OCI-LY7 (cell line): ENCODE measurements at regions not wholly inside any gene's neighbourhood (a gene's known extent, or its start where the extent isn't known, plus 50 kb on each side); places are given as distances from the start of the nearest gene placed in this dataset.

Experiments
- BruUV-seq: library from RNA; stranded (reverse); fragments of 400-500 nt; replicated peaks from 2 replicates; lab custom pipeline; 2021; lab: Mats Ljungman, UMichigan
- CTCF ChIA-PET: fragments of 300-600 bp; sonication (Branson Sonifier 250); formaldehyde crosslinking; loops from one replicate; lab custom pipeline; 2022; ENCODE audit warnings: antibody characterized with exemption; ENCODE audit not compliant: unreplicated experiment; lab: Charles Lee
- POLR2A ChIA-PET: fragments of 300-600 bp; sonication (Branson Sonifier 250); formaldehyde crosslinking; loops from one replicate; lab custom pipeline; 2022; ENCODE audit warnings: antibody characterized with exemption; lab: Charles Lee
- DNase-seq: peaks from one replicate; pipeline ENCODE4 v3.0.0-alpha.2; 2015; ENCODE audit warnings: low spot score
- H2AFZ ChIP-seq: fragments of 200-600 bp; sonication (generic), shearing (Covaris generic); 2 replicates; pipeline ENCODE4 v1.6.1; 2014; ENCODE audit warnings: mild to moderate bottlenecking, antibody characterized with exemption, low read length, moderate library complexity
- H3K27ac ChIP-seq: fragments of 200-600 bp; sonication (generic); 2 replicates; pipeline ENCODE4 v1.5.1; 2014; ENCODE audit warnings: mixed run types, low read depth, mild to moderate bottlenecking, moderate library complexity, low read length, inconsistent platforms; ENCODE audit not compliant: poor library complexity, severe bottlenecking
- H3K36me3 ChIP-seq: fragments of 200-600 bp; sonication (generic); 2 replicates; pipeline ENCODE4 v1.6.1; 2014; ENCODE audit warnings: mild to moderate bottlenecking, antibody characterized with exemption, low read length, moderate library complexity, mixed read lengths; ENCODE audit not compliant: insufficient read depth
- H3K4me1 ChIP-seq: fragments of 200-600 bp; sonication (generic); 2 replicates; pipeline ENCODE4 v1.5.1; 2014; ENCODE audit warnings: mild to moderate bottlenecking, low read length; ENCODE audit not compliant: insufficient read depth, poor library complexity, severe bottlenecking
- H3K4me2 ChIP-seq: fragments of 200-600 bp; sonication (generic); 2 replicates; pipeline ENCODE4 v1.6.1; 2014; ENCODE audit warnings: mild to moderate bottlenecking, low read length
- H3K4me3 ChIP-seq: fragments of 200-600 bp; sonication (generic); 2 replicates; pipeline ENCODE4 v1.5.1; 2014; ENCODE audit warnings: mild to moderate bottlenecking, low read depth, low read length; ENCODE audit not compliant: poor library complexity, severe bottlenecking
- H3K79me2 ChIP-seq: fragments of 200-600 bp; sonication (generic); 2 replicates; pipeline ENCODE4 v1.6.1; 2016; ENCODE audit warnings: low read depth, mild to moderate bottlenecking, low read length, moderate library complexity, mixed read lengths; ENCODE audit not compliant: insufficient read depth
- H3K9me2 ChIP-seq: fragments of 200-600 bp; sonication (generic); 2 replicates; pipeline ENCODE4 v1.6.1; 2016; ENCODE audit warnings: mild to moderate bottlenecking, low read length, mixed read lengths; ENCODE audit not compliant: insufficient read depth
- H3K9me3 ChIP-seq: fragments of 200-600 bp; sonication (generic); 2 replicates; pipeline ENCODE4 v1.6.1; 2014; ENCODE audit warnings: mild to moderate bottlenecking, mixed run types, low read length, mixed read lengths
- H4K20me1 ChIP-seq: fragments of 200-600 bp; sonication (generic); 2 replicates; pipeline ENCODE4 v1.6.1; 2014; ENCODE audit warnings: mild to moderate bottlenecking, antibody characterized with exemption, low read length, moderate library complexity, mixed read lengths; ENCODE audit not compliant: insufficient read depth
- EZH2phosphoT487 ChIP-seq: fragments of 200-600 bp; sonication (generic); IDR thresholded peaks from 2 replicates; pipeline ENCODE4 v1.6.1; 2018; ENCODE audit warnings: low read depth, borderline replicate concordance, mild to moderate bottlenecking, mixed run types, antibody characterized with exemption, low read length, moderate library complexity, mixed read lengths
- intact Hi-C: fragments of 100-400 bp; cut with micrococcal nuclease; formaldehyde crosslinking; loops from one replicate; pipeline ENCODE4 v1.10.0; 2022; ENCODE audit not compliant: unreplicated experiment
- TF ChIP-seq, protein P1 (sequence below): fragments of 200-600 bp; sonication (generic); conservative IDR thresholded peaks from 2 replicates; pipeline ENCODE4 v1.5.1; 2014; ENCODE audit warnings: mild to moderate bottlenecking, antibody characterized with exemption, low read length, moderate library complexity, mixed read lengths

DNA sequence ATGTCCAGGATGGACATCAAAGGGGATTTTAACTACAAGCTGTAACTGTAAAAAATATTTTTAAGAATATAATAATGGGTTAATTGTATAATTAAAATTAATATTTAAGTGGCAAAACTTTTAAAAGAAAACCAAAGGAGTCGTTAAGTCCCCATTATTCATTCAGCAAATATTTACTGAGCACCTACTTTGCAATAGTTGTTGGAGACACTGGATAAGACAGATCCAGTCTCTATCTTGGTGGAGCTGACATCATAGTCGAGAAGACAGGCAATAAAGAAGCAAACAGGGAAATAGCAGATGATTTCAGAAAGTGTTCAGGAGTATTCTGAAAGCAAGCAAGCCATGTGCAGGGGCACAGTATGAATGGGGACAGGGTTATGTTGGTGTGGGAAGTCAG is 137.0 kb downstream of the CEBPB start:
- no peaks in the 10 kb centered on the region for H3K79me2 ChIP-seq
- H3K36me3 ChIP-seq: no peaks in the 10 kb centered on the region
- no TSS peak for BruUV-seq
- DNase-seq: no peak
- H3K9me2 ChIP-seq: no peaks in the 10 kb centered on the region
- no peak overlapping the region for H3K4me3 ChIP-seq
- no peak for TF ChIP-seq EZH2phosphoT487
- TF ChIP-seq, protein P1, sequence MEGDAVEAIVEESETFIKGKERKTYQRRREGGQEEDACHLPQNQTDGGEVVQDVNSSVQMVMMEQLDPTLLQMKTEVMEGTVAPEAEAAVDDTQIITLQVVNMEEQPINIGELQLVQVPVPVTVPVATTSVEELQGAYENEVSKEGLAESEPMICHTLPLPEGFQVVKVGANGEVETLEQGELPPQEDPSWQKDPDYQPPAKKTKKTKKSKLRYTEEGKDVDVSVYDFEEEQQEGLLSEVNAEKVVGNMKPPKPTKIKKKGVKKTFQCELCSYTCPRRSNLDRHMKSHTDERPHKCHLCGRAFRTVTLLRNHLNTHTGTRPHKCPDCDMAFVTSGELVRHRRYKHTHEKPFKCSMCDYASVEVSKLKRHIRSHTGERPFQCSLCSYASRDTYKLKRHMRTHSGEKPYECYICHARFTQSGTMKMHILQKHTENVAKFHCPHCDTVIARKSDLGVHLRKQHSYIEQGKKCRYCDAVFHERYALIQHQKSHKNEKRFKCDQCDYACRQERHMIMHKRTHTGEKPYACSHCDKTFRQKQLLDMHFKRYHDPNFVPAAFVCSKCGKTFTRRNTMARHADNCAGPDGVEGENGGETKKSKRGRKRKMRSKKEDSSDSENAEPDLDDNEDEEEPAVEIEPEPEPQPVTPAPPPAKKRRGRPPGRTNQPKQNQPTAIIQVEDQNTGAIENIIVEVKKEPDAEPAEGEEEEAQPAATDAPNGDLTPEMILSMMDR: no peak
- no peak overlapping the region for H3K27ac ChIP-seq
- no peaks in the 10 kb centered on the region for H3K9me3 ChIP-seq
- no peak overlapping the region for H3K4me2 ChIP-seq
- ChIA-PET CTCF (no interaction called here), POLR2A (no interaction called here)
- no peak overlapping the region for H2AFZ ChIP-seq
- no peaks in the 10 kb centered on the region for H4K20me1 ChIP-seq
- intact Hi-C loops: no loop called here
- no peaks in the 10 kb centered on the region for H3K4me1 ChIP-seq

DNA sequence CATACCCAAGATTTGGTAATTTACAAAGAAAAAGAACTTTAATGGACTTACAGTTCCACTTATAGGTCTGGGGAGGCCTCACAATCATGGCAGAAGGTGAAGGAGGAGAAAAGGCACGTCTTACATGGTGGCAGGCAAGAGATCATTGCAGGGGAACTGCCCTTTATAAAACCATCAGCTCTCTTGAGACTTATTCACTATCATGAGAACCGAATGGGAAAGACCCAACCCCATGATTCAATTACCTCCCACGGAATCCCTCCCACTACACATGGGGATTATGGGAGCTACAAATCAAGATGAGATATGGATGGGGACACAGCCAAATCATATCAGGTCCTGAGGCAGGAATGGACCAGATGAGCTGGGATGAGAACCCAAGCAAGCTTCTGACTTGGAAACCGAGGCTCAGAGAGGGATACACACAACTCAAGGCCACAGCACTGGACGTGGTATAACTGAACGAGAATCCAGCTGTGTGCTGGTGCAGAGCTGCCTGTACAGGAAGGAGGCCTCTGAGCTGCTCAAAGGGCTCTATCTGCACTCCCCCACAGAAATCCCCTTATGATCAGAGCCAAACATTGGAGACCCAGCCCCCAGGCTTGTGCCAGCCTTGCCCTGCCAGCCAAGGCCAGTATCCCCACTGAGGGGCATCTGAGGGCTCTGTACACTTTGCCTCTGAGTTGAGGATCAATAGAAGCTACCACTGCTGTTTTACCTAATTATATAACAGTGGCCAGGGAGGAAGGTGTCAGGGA is 137.8 kb downstream of the CEBPB start:
- H2AFZ ChIP-seq: no peak overlapping the region
- no peaks in the 10 kb centered on the region for H3K79me2 ChIP-seq
- no peak overlapping the region for H3K4me2 ChIP-seq
- ChIA-PET POLR2A (interaction anchor here (0.6 kb wide), 1 partner anchor 111 kb away, joined by 3 read pairs; no protein-coding TSS in a partner anchor), CTCF (no interaction called here)
- TF ChIP-seq, protein P1: no peak
- no peak for TF ChIP-seq EZH2phosphoT487
- no TSS peak for BruUV-seq
- H3K4me1 ChIP-seq: no peaks in the 10 kb centered on the region
- intact Hi-C loops: no loop called here
- no peaks in the 10 kb centered on the region for H3K36me3 ChIP-seq
- H3K9me2 ChIP-seq: no peaks in the 10 kb centered on the region
- H3K27ac ChIP-seq: no peak overlapping the region
- DNase-seq: no peak
- no peaks in the 10 kb centered on the region for H4K20me1 ChIP-seq
- no peak overlapping the region for H3K4me3 ChIP-seq
- no peaks in the 10 kb centered on the region for H3K9me3 ChIP-seq
